ENCODE measurements at regions not wholly inside any gene's neighbourhood (a gene's known extent, or its start where the extent isn't known, plus 50 kb on each side); places are given as distances from the start of the nearest gene placed in this dataset.

DNA sequence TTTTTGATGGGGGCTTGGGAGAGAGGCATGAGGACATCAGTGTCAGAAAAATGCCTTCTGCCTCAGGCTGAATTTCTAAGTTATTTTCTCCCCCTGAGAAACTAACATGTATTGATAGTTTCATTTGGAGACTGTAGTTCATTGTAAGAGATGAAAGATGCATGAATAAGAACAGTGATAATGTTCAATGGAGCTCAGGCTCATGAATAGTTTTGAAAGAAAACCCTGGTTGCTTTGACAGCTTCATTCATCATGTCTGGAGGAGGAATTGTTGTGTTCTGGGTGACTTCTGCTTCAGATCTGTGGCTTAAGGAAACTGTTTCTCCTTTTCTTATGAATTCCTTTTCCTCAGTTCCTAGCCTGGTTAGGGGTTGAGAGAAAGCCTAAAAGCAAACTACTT is 204.0 kb upstream of the LRRC3B start (continued):
- TF ChIP-seq CEBPB (IDR thresholded peaks at IDR 0.05; ENCODE audit: low read depth, low read length) (no peak), TCF12 (IDR thresholded peaks at IDR 0.05; ENCODE audit: low read depth, low read length) (no peak), GTF2F1 (IDR thresholded peaks at IDR 0.05; ENCODE audit: borderline replicate concordance, low read depth, low read length) (no peak)
- TF ChIP-seq, protein P1, sequence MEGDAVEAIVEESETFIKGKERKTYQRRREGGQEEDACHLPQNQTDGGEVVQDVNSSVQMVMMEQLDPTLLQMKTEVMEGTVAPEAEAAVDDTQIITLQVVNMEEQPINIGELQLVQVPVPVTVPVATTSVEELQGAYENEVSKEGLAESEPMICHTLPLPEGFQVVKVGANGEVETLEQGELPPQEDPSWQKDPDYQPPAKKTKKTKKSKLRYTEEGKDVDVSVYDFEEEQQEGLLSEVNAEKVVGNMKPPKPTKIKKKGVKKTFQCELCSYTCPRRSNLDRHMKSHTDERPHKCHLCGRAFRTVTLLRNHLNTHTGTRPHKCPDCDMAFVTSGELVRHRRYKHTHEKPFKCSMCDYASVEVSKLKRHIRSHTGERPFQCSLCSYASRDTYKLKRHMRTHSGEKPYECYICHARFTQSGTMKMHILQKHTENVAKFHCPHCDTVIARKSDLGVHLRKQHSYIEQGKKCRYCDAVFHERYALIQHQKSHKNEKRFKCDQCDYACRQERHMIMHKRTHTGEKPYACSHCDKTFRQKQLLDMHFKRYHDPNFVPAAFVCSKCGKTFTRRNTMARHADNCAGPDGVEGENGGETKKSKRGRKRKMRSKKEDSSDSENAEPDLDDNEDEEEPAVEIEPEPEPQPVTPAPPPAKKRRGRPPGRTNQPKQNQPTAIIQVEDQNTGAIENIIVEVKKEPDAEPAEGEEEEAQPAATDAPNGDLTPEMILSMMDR (IDR thresholded peaks at IDR 0.05; ENCODE audit: control extremely low read depth in 1 of 3, insufficient read depth in 1 of 3, low read depth in 1 of 3, low read length in 3 of 3), result no peak
